IPS-18a (cell line): ENCODE measurements at regions not wholly inside any gene's neighbourhood (a gene's known extent, or its start where the extent isn't known, plus 50 kb on each side); places are given as distances from the start of the nearest gene placed in this dataset.
"Not testable (repeated sequence)": the region's sequence is repeated elsewhere in the genome, so short reads cannot be mapped to it uniquely, and the experiment has no call there.

Experiments used
- H3K27ac ChIP-seq: one replicate; pipeline ENCODE4 v1.5.1; 2013; ENCODE audit warnings: low read length
- H3K27me3 ChIP-seq: one replicate; pipeline ENCODE4 v1.6.1; 2013; ENCODE audit warnings: mild to moderate bottlenecking, low read length; ENCODE audit not compliant: control insufficient read depth, insufficient read depth
- H3K36me3 ChIP-seq: one replicate; pipeline ENCODE4 v1.6.1; 2013; ENCODE audit warnings: low read depth, low read length; ENCODE audit not compliant: control insufficient read depth
- H3K4me1 ChIP-seq: one replicate; pipeline ENCODE4 v1.6.1; 2013; ENCODE audit warnings: low read depth, low read length; ENCODE audit not compliant: control insufficient read depth
- H3K4me3 ChIP-seq: one replicate; pipeline ENCODE4 v1.5.1; 2013; ENCODE audit warnings: low read length
- H3K9ac ChIP-seq: one replicate; pipeline ENCODE4 v1.6.1; 2013; ENCODE audit warnings: mild to moderate bottlenecking, low read length, moderate library complexity
- H3K9me3 ChIP-seq: one replicate; pipeline ENCODE4 v1.6.1; 2013; ENCODE audit warnings: low read depth, low read length; ENCODE audit not compliant: control insufficient read depth

- not testable (repeated sequence) for H3K9me3 ChIP-seq, H3K27me3 ChIP-seq, H3K4me1 ChIP-seq, H3K27ac ChIP-seq, H3K36me3 ChIP-seq, H3K9ac ChIP-seq, H3K4me3 ChIP-seq
These were observed 348.9 kb upstream of the RPS23 start for GRCh38 chr5:82626905-82627591.

GRCh38 chr5:82626012-82626411 lies 347.9 kb upstream of the RPS23 start:
- not testable (repeated sequence) for H3K36me3 ChIP-seq

DNA sequence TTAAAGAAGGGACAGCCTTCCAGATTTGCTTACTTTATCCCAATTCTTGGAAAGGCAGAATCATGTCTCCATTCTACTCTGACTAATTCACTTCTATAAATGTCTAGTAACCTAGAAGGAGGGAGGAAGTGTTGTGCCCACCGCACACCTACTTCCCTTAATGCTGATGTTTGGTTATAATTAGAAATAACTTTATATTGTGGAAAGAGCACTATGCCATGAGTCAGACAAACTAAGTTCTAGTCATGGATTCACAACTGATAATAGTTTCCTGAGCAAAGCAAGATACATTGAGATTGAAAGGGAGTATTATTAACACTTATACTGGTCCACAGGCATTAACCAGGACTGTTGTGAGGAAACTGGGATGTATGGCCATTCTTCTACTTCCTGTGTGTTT lies 345.9 kb upstream of the RPS23 start:
- no peaks in the 10 kb centered on the region for H3K36me3 ChIP-seq
- H3K4me3 ChIP-seq: no peak overlapping the region
- no peaks in the 10 kb centered on the region for H3K4me1 ChIP-seq
- H3K9ac ChIP-seq: no peak overlapping the region
- H3K27me3 ChIP-seq: no peaks in the 10 kb centered on the region
- H3K27ac ChIP-seq: no peak overlapping the region
- H3K9me3 ChIP-seq: no peaks in the 10 kb centered on the region

More at GRCh38 chr5:82626012-82626411, 347.9 kb upstream of the RPS23 start:
- H3K4me3 ChIP-seq, H3K9me3 ChIP-seq, H3K27ac ChIP-seq, H3K27me3 ChIP-seq, H3K4me1 ChIP-seq, H3K9ac ChIP-seq: not testable (repeated sequence)

GRCh38 chr5:82622711-82623514 lies 344.8 kb upstream of the RPS23 start:
- H3K9me3 ChIP-seq: no peaks in the 10 kb centered on the region
- H3K4me1 ChIP-seq: no peaks in the 10 kb centered on the region
- H3K9ac ChIP-seq: no peak overlapping the region
- H3K4me3 ChIP-seq: no peak overlapping the region
- H3K36me3 ChIP-seq: no peaks in the 10 kb centered on the region
- no peak overlapping the region for H3K27ac ChIP-seq
- H3K27me3 ChIP-seq: no peaks in the 10 kb centered on the region

GRCh38 chr5:82622205-82622604 lies 344.1 kb upstream of the RPS23 start:
- H3K9me3 ChIP-seq: no peaks in the 10 kb centered on the region
- H3K27me3 ChIP-seq: no peaks in the 10 kb centered on the region
- no peak overlapping the region for H3K4me3 ChIP-seq
- H3K27ac ChIP-seq: no peak overlapping the region
- no peaks in the 10 kb centered on the region for H3K4me1 ChIP-seq
- H3K9ac ChIP-seq: no peak overlapping the region
- no peaks in the 10 kb centered on the region for H3K36me3 ChIP-seq

DNA sequence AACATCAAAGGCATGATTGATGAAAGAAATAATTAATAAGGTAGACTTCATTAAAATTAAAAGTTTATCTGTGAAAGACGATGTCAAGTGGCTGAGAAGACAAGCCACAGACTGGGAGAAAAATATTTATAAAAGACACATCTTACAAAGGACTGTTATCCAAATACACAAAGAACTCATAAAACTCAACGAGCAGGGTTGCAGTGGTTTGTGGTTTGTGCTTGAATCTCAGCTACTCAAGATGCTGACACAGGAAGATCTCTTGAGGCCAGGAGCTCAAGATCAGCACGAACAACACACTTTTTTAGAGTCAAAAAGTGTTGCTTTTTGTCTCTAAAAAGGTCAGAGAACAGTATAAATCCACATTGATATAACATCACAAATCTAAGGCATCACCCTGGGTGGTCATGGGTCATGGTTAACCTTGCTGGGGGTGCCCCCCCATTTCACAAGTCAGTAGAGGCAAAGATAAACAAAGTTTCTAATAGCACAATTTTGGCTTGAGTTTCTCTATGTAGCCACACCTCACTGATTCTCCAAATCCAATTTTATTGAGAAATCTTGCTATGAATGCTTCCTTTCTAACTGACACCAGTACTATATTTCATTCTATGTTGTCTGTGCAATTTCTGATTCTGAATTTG lies 342.9 kb upstream of the RPS23 start:
- H3K4me1 ChIP-seq: no peaks in the 10 kb centered on the region
- no peaks in the 10 kb centered on the region for H3K9me3 ChIP-seq
- H3K4me3 ChIP-seq: no peak overlapping the region
- H3K27ac ChIP-seq: no peak overlapping the region
- no peak overlapping the region for H3K9ac ChIP-seq
- H3K27me3 ChIP-seq: no peaks in the 10 kb centered on the region
- no peaks in the 10 kb centered on the region for H3K36me3 ChIP-seq

DNA sequence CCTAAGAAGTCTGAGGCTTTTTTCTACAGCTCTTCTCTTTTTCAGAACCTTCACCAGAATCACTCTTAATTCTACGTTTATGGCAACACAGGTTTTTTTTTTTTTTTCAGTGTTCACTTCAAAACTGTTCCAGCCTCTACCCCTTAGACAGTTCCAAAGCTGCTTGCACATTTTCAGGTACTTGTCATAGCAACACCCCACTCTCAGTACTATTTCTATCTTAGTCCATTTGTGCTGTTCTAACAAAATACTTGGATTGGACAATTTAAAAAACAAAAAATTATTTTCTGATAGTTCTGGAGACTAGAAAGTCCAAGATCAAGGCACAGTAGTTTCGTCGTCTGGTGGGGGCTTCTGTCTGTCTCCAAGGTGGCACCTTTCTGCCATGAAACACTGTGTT lies 340.9 kb upstream of the RPS23 start:
- no peaks in the 10 kb centered on the region for H3K36me3 ChIP-seq
- H3K4me3 ChIP-seq: no peak overlapping the region
- H3K4me1 ChIP-seq: no peaks in the 10 kb centered on the region
- H3K9ac ChIP-seq: no peak overlapping the region
- no peaks in the 10 kb centered on the region for H3K9me3 ChIP-seq
- no peak overlapping the region for H3K27ac ChIP-seq
- no peaks in the 10 kb centered on the region for H3K27me3 ChIP-seq

GRCh38 chr5:82614706-82615105 lies 336.6 kb upstream of the RPS23 start:
- no peaks in the 10 kb centered on the region for H3K27me3 ChIP-seq
- no peak overlapping the region for H3K27ac ChIP-seq
- H3K4me1 ChIP-seq: no peaks in the 10 kb centered on the region
- no peak overlapping the region for H3K9ac ChIP-seq
- H3K4me3 ChIP-seq: no peak overlapping the region
- no peaks in the 10 kb centered on the region for H3K36me3 ChIP-seq
- H3K9me3 ChIP-seq: peaks cover 4% of the 10 kb centered on the region

GRCh38 chr5:82613891-82614290 lies 335.7 kb upstream of the RPS23 start:
- H3K9me3 ChIP-seq: peaks cover 4% of the 10 kb centered on the region
- no peak overlapping the region for H3K4me3 ChIP-seq
- H3K27me3 ChIP-seq: no peaks in the 10 kb centered on the region
- H3K4me1 ChIP-seq: no peaks in the 10 kb centered on the region
- no peak overlapping the region for H3K27ac ChIP-seq
- H3K9ac ChIP-seq: no peak overlapping the region
- no peaks in the 10 kb centered on the region for H3K36me3 ChIP-seq

- Histone ChIP-seq H3K4me3 (no peak overlapping the region), H3K36me3 (no peaks in the 10 kb centered on the region), H3K27me3 (no peaks in the 10 kb centered on the region), H3K27ac (no peak overlapping the region), H3K9ac (no peak overlapping the region), H3K9me3 (peaks cover 4% of the 10 kb centered on the region), H3K4me1 (no peaks in the 10 kb centered on the region)
These were observed 332.5 kb upstream of the RPS23 start for GRCh38 chr5:82610686-82611085.

DNA sequence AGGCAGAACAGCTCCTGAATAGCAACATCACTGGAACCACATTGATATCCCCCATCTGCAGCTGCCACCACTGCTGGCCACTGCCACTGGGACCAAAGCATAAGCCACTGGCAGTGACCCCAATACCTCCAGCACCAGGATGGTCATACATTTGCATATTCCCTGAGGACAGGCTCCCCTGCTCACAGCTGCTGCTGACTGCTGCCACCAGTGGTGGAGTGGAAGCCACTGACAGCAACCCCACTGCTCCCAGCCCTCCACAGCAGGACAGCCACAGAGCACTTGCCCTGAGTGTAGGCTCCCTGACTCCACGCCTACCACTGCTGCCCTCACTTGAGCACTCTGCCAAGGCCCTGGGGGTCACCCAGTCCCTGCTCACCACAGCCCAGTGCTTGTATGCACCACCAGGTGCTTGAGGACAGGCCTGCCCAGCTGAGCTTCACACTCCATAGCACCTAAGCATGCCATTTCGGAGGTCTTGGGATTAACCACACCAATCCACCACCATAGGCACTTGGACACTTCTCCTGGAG lies 327.4 kb upstream of the RPS23 start:
- no peaks in the 10 kb centered on the region for H3K9me3 ChIP-seq
- no peaks in the 10 kb centered on the region for H3K4me1 ChIP-seq
- no peaks in the 10 kb centered on the region for H3K27me3 ChIP-seq
- H3K36me3 ChIP-seq: no peaks in the 10 kb centered on the region
- H3K27ac ChIP-seq: no peak overlapping the region
- no peak overlapping the region for H3K4me3 ChIP-seq
- no peak overlapping the region for H3K9ac ChIP-seq
